HG02884 (cell line): ENCODE measurements at regions not wholly inside any gene's neighbourhood (a gene's known extent, or its start where the extent isn't known, plus 50 kb on each side); places are given as distances from the start of the nearest gene placed in this dataset.

Experiments
- ATAC-seq: cut with Tn5 transposase; IDR thresholded peaks from one replicate; pipeline ENCODE4 v1.9.1; 2021; ENCODE audit warnings: mild to moderate bottlenecking, moderate library complexity; ENCODE audit not compliant: unreplicated experiment

GRCh38 chr2:102951249-102951648 lies 189.4 kb downstream of the TMEM182 start:
- ATAC-seq: no peak

- no peak for ATAC-seq
Observed at GRCh38 chr2:102967451-102967850, 205.6 kb downstream of the TMEM182 start.

- ATAC-seq: no peak
Observed at GRCh38 chr2:102968375-102968774, 206.5 kb downstream of the TMEM182 start.

- ATAC-seq: no peak
Observed at GRCh38 chr2:102971701-102972100, 209.9 kb downstream of the TMEM182 start.

GRCh38 chr2:102975996-102976975 lies 214.5 kb downstream of the TMEM182 start:
- ATAC-seq: peak; percentile 51

- ATAC-seq: no peak
Observed at GRCh38 chr2:102977426-102978090, 215.7 kb downstream of the TMEM182 start.

GRCh38 chr2:102978091-102978490 lies 216.3 kb downstream of the TMEM182 start:
- no peak for ATAC-seq

- no peak for ATAC-seq
Observed at GRCh38 chr2:102979429-102979828, 217.6 kb downstream of the TMEM182 start.

- ATAC-seq: no peak
Observed at GRCh38 chr2:102983786-102984185, 222.0 kb downstream of the TMEM182 start.

GRCh38 chr2:102986826-102987490 lies 225.1 kb downstream of the TMEM182 start:
- no peak for ATAC-seq

- no peak for ATAC-seq
Observed at GRCh38 chr2:102992607-102993006, 230.8 kb downstream of the TMEM182 start.

GRCh38 chr2:102999958-103000357 lies 238.1 kb downstream of the TMEM182 start:
- ATAC-seq: no peak

GRCh38 chr2:103002954-103003353 lies 241.1 kb downstream of the TMEM182 start:
- no peak for ATAC-seq

- ATAC-seq: no peak
Observed at GRCh38 chr2:103003750-103004260, 242.0 kb downstream of the TMEM182 start.

GRCh38 chr2:103004426-103004942 lies 242.7 kb downstream of the TMEM182 start:
- ATAC-seq: no peak

GRCh38 chr2:103005393-103005792 lies 243.6 kb downstream of the TMEM182 start:
- ATAC-seq: no peak

GRCh38 chr2:103007086-103007485 lies 245.3 kb downstream of the TMEM182 start:
- no peak for ATAC-seq

GRCh38 chr2:103008586-103008985 lies 246.8 kb downstream of the TMEM182 start:
- no peak for ATAC-seq

GRCh38 chr2:103009871-103010270 lies 248.0 kb downstream of the TMEM182 start:
- no peak for ATAC-seq

GRCh38 chr2:103010306-103010705 lies 248.5 kb downstream of the TMEM182 start:
- no peak for ATAC-seq

GRCh38 chr2:103010751-103011150 lies 248.9 kb downstream of the TMEM182 start:
- no peak for ATAC-seq
